Neural cell (in vitro differentiated cells): ENCODE measurements at regions not wholly inside any gene's neighbourhood (a gene's known extent, or its start where the extent isn't known, plus 50 kb on each side); places are given as distances from the start of the nearest gene placed in this dataset.

Experiments used
- H2AFZ ChIP-seq: fragments of 200-600, 300-800 bp; sonication (generic), shearing (Covaris generic); 2 replicates; pipeline ENCODE4 v1.6.0; 2014; ENCODE audit warnings: low read depth, mild to moderate bottlenecking, antibody characterized with exemption, low read length, moderate library complexity
- H3F3A ChIP-seq: fragments of 200-600 bp; shearing (Covaris generic); 2 replicates; pipeline ENCODE4 v1.6.1; 2016; ENCODE audit warnings: mild to moderate bottlenecking, moderate library complexity, mixed read lengths, antibody characterized with exemption, low read length; ENCODE audit not compliant: insufficient read depth, poor library complexity, severe bottlenecking
- H3K27ac ChIP-seq: fragments of 200-600, 300-800 bp; sonication (generic), shearing (Covaris generic); 2 replicates; pipeline ENCODE4 v1.5.1; 2014; ENCODE audit warnings: mild to moderate bottlenecking, low read length, moderate library complexity
- H3K27me3 ChIP-seq: fragments of 300-800, 200-600 bp; sonication (generic), shearing (Covaris generic); 2 replicates; pipeline ENCODE4 v1.6.0; 2014; ENCODE audit warnings: mild to moderate bottlenecking, low read depth, low read length, moderate library complexity; ENCODE audit not compliant: insufficient read depth
- H3K36me3 ChIP-seq: fragments of 300-800, 200-600 bp; sonication (generic), shearing (Covaris generic); 2 replicates; pipeline ENCODE4 v1.5.1; 2014; ENCODE audit warnings: mild to moderate bottlenecking, antibody characterized with exemption, low read length, moderate library complexity; ENCODE audit not compliant: insufficient read depth
- H3K4me2 ChIP-seq: fragments of 300-800, 200-600 bp; sonication (generic), shearing (Covaris generic); 2 replicates; pipeline ENCODE4 v1.6.0; 2014; ENCODE audit warnings: mild to moderate bottlenecking, low read length
- H3K4me3 ChIP-seq: fragments of 300-800, 200-600 bp; sonication (generic), shearing (Covaris generic); 2 replicates; pipeline ENCODE4 v1.5.1; 2014; ENCODE audit warnings: mild to moderate bottlenecking, low read length, moderate library complexity
- H3K79me2 ChIP-seq: fragments of 200-600 bp; shearing (Covaris generic); replicated peaks from 2 replicates; pipeline ENCODE4 v1.6.0; 2014; ENCODE audit warnings: mild to moderate bottlenecking, low read length, moderate library complexity; ENCODE audit not compliant: insufficient read depth
- H3K9ac ChIP-seq: fragments of 300-800, 200-600 bp; sonication (generic), shearing (Covaris generic); 2 replicates; pipeline ENCODE4 v1.6.1; 2016; ENCODE audit warnings: mild to moderate bottlenecking, low read length, mixed read lengths
- H3K9me2 ChIP-seq: fragments of 200-600 bp; shearing (Covaris generic); 2 replicates; pipeline ENCODE4 v1.6.1; 2016; ENCODE audit warnings: mild to moderate bottlenecking, low read length, mixed read lengths; ENCODE audit not compliant: insufficient read depth
- H3K9me3 ChIP-seq: fragments of 200-600, 300-800 bp; sonication (generic), shearing (Covaris generic); 2 replicates; pipeline ENCODE4 v1.6.1; 2016; ENCODE audit warnings: mild to moderate bottlenecking, mixed run types, low read length, moderate library complexity, mixed read lengths
- H4K20me1 ChIP-seq: fragments of 200-600 bp; shearing (Covaris generic); 2 replicates; pipeline ENCODE4 v1.6.1; 2016; ENCODE audit warnings: mild to moderate bottlenecking, mixed run types; ENCODE audit not compliant: insufficient read depth
- EP300 ChIP-seq: fragments of 450-650 bp; conservative IDR thresholded peaks from 2 replicates; pipeline ENCODE4 v1.6.1; 2014; ENCODE audit warnings: antibody characterized with exemption, mild to moderate bottlenecking, moderate library complexity; ENCODE audit not compliant: poor library complexity, severe bottlenecking
- EZH2 ChIP-seq: fragments of 200-600, 300-800 bp; shearing (Covaris generic), sonication (generic); IDR thresholded peaks from 2 replicates; pipeline ENCODE4 v1.6.1; 2014; ENCODE audit warnings: antibody characterized with exemption, low read length, borderline replicate concordance, mild to moderate bottlenecking; ENCODE audit not compliant: insufficient read depth, poor library complexity, severe bottlenecking
- MXI1 ChIP-seq: fragments of 450-650 bp; conservative IDR thresholded peaks from 2 replicates; pipeline ENCODE4 v1.6.1; 2014; ENCODE audit warnings: antibody characterized with exemption, mild to moderate bottlenecking; ENCODE audit not compliant: poor library complexity, severe bottlenecking
- POLR2AphosphoS5 ChIP-seq: IDR thresholded peaks from 2 replicates; pipeline ENCODE4 v1.6.1; 2012
- RAD21 ChIP-seq: fragments of 450-650 bp; conservative IDR thresholded peaks from 2 replicates; pipeline ENCODE4 v1.6.1; 2014; ENCODE audit warnings: antibody characterized with exemption, mild to moderate bottlenecking, moderate library complexity
- SMC3 ChIP-seq: fragments of 450-650 bp; conservative IDR thresholded peaks from 2 replicates; pipeline ENCODE4 v1.6.1; 2014; ENCODE audit warnings: antibody characterized with exemption, mild to moderate bottlenecking, moderate library complexity; ENCODE audit not compliant: poor library complexity
- TAF1 ChIP-seq: IDR thresholded peaks from 2 replicates; pipeline ENCODE4 v1.6.1; 2012; ENCODE audit warnings: low read depth
- TF ChIP-seq, protein P1 (sequence below): IDR thresholded peaks from 2 replicates; pipeline ENCODE4 v1.6.1; 2012; ENCODE audit warnings: borderline replicate concordance
- TF ChIP-seq, protein P2 (sequence below): fragments of 450-650 bp; IDR thresholded peaks from 2 replicates; pipeline ENCODE4 v1.5.1; 2014; ENCODE audit warnings: antibody characterized with exemption, mild to moderate bottlenecking, moderate library complexity; ENCODE audit not compliant: poor library complexity, severe bottlenecking

- no peaks in the 10 kb centered on the region for H3K9me3 ChIP-seq
- TF ChIP-seq, protein P1, sequence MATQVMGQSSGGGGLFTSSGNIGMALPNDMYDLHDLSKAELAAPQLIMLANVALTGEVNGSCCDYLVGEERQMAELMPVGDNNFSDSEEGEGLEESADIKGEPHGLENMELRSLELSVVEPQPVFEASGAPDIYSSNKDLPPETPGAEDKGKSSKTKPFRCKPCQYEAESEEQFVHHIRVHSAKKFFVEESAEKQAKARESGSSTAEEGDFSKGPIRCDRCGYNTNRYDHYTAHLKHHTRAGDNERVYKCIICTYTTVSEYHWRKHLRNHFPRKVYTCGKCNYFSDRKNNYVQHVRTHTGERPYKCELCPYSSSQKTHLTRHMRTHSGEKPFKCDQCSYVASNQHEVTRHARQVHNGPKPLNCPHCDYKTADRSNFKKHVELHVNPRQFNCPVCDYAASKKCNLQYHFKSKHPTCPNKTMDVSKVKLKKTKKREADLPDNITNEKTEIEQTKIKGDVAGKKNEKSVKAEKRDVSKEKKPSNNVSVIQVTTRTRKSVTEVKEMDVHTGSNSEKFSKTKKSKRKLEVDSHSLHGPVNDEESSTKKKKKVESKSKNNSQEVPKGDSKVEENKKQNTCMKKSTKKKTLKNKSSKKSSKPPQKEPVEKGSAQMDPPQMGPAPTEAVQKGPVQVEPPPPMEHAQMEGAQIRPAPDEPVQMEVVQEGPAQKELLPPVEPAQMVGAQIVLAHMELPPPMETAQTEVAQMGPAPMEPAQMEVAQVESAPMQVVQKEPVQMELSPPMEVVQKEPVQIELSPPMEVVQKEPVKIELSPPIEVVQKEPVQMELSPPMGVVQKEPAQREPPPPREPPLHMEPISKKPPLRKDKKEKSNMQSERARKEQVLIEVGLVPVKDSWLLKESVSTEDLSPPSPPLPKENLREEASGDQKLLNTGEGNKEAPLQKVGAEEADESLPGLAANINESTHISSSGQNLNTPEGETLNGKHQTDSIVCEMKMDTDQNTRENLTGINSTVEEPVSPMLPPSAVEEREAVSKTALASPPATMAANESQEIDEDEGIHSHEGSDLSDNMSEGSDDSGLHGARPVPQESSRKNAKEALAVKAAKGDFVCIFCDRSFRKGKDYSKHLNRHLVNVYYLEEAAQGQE, result no peak
- TF ChIP-seq EZH2 (no peak), EP300 (no peak), POLR2AphosphoS5 (no peak), MXI1 (no peak), RAD21 (no peak), SMC3 (no peak), TAF1 (no peak)
- TF ChIP-seq, protein P2, sequence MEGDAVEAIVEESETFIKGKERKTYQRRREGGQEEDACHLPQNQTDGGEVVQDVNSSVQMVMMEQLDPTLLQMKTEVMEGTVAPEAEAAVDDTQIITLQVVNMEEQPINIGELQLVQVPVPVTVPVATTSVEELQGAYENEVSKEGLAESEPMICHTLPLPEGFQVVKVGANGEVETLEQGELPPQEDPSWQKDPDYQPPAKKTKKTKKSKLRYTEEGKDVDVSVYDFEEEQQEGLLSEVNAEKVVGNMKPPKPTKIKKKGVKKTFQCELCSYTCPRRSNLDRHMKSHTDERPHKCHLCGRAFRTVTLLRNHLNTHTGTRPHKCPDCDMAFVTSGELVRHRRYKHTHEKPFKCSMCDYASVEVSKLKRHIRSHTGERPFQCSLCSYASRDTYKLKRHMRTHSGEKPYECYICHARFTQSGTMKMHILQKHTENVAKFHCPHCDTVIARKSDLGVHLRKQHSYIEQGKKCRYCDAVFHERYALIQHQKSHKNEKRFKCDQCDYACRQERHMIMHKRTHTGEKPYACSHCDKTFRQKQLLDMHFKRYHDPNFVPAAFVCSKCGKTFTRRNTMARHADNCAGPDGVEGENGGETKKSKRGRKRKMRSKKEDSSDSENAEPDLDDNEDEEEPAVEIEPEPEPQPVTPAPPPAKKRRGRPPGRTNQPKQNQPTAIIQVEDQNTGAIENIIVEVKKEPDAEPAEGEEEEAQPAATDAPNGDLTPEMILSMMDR, result no peak
- no peak overlapping the region for H2AFZ ChIP-seq
- no peaks in the 10 kb centered on the region for H3K9me2 ChIP-seq
- H3K36me3 ChIP-seq, result no peaks in the 10 kb centered on the region
- H3K79me2 ChIP-seq, result no peaks in the 10 kb centered on the region
- H3K27ac ChIP-seq, result no peak overlapping the region
- H3K9ac ChIP-seq, result no peak overlapping the region
- no peak overlapping the region for H3K4me3 ChIP-seq
- no peaks in the 10 kb centered on the region for H3F3A ChIP-seq
- H3K4me2 ChIP-seq, result no peak overlapping the region
- no peaks in the 10 kb centered on the region for H3K27me3 ChIP-seq
- H4K20me1 ChIP-seq, result no peaks in the 10 kb centered on the region
Observed at GRCh38 chr6:112827793-112828192, 480.7 kb downstream of the RFPL4B start.

- no peak overlapping the region for H3K27ac ChIP-seq
- H3F3A ChIP-seq, result no peaks in the 10 kb centered on the region
- no peaks in the 10 kb centered on the region for H4K20me1 ChIP-seq
- TF ChIP-seq TAF1 (no peak), EZH2 (no peak), MXI1 (no peak), RAD21 (no peak), EP300 (no peak), POLR2AphosphoS5 (no peak), SMC3 (no peak)
- TF ChIP-seq, protein P1, result no peak
- TF ChIP-seq, protein P2, result no peak
- H2AFZ ChIP-seq, result no peak overlapping the region
- no peak overlapping the region for H3K9ac ChIP-seq
- no peaks in the 10 kb centered on the region for H3K27me3 ChIP-seq
- no peak overlapping the region for H3K4me3 ChIP-seq
- no peaks in the 10 kb centered on the region for H3K36me3 ChIP-seq
- no peaks in the 10 kb centered on the region for H3K9me3 ChIP-seq
- no peak overlapping the region for H3K4me2 ChIP-seq
- H3K9me2 ChIP-seq, result no peaks in the 10 kb centered on the region
- no peaks in the 10 kb centered on the region for H3K79me2 ChIP-seq
Observed at GRCh38 chr6:112831022-112831421, 483.9 kb downstream of the RFPL4B start.
